KMS-11 (cell line): ENCODE measurements at regions not wholly inside any gene's neighbourhood (a gene's known extent, or its start where the extent isn't known, plus 50 kb on each side); places are given as distances from the start of the nearest gene placed in this dataset.

Experiments used
- H2AFZ ChIP-seq: fragments of 200-600 bp; sonication (generic); 2 replicates; pipeline ENCODE4 v1.6.1; 2016; ENCODE audit warnings: antibody characterized with exemption, mixed run types, low read depth
- H3K27ac ChIP-seq: fragments of 200-600 bp; sonication (generic); 2 replicates; pipeline ENCODE4 v1.6.1; 2016; ENCODE audit warnings: mild to moderate bottlenecking, mixed run types
- H3K27me3 ChIP-seq: fragments of 200-600 bp; sonication (generic); 2 replicates; pipeline ENCODE4 v1.6.1; 2017; ENCODE audit warnings: mild to moderate bottlenecking, low read depth, mixed run types, moderate library complexity; ENCODE audit not compliant: insufficient read depth
- H3K36me3 ChIP-seq: fragments of 200-600 bp; sonication (generic); 2 replicates; pipeline ENCODE4 v1.6.1; 2017; ENCODE audit warnings: mild to moderate bottlenecking, mixed run types; ENCODE audit not compliant: insufficient read depth
- H3K4me1 ChIP-seq: fragments of 200-600 bp; sonication (generic); 2 replicates; pipeline ENCODE4 v1.6.1; 2016; ENCODE audit warnings: mild to moderate bottlenecking, low read depth, mixed run types; ENCODE audit not compliant: poor library complexity, severe bottlenecking
- H3K4me2 ChIP-seq: fragments of 200-600 bp; sonication (generic); 2 replicates; pipeline ENCODE4 v1.7.0; 2016; ENCODE audit warnings: mild to moderate bottlenecking, mixed run types
- H3K4me3 ChIP-seq: fragments of 200-600 bp; sonication (generic); IDR thresholded peaks from 2 replicates; pipeline ENCODE4 v1.6.1; 2017; ENCODE audit warnings: low read depth, low read length, mixed read lengths; ENCODE audit not compliant: insufficient read depth
- H3K79me2 ChIP-seq: fragments of 200-600 bp; sonication (generic); 2 replicates; pipeline ENCODE4 v1.6.1; 2016; ENCODE audit warnings: low read depth, mixed run types; ENCODE audit not compliant: insufficient read depth
- H3K9ac ChIP-seq: fragments of 200-600 bp; sonication (generic); 2 replicates; pipeline ENCODE4 v1.6.1; 2016; ENCODE audit warnings: mild to moderate bottlenecking, mixed run types
- H4K20me1 ChIP-seq: fragments of 200-600 bp; sonication (generic); 2 replicates; pipeline ENCODE4 v1.6.1; 2016; ENCODE audit warnings: mild to moderate bottlenecking, mixed run types; ENCODE audit not compliant: insufficient read depth
- TF ChIP-seq, protein P1 (sequence below): fragments of 200-600 bp; sonication (generic); conservative IDR thresholded peaks from 2 replicates; pipeline ENCODE4 v1.6.1; 2017; ENCODE audit warnings: low read depth, mild to moderate bottlenecking, antibody characterized with exemption, low read length, moderate library complexity, mixed read lengths

DNA sequence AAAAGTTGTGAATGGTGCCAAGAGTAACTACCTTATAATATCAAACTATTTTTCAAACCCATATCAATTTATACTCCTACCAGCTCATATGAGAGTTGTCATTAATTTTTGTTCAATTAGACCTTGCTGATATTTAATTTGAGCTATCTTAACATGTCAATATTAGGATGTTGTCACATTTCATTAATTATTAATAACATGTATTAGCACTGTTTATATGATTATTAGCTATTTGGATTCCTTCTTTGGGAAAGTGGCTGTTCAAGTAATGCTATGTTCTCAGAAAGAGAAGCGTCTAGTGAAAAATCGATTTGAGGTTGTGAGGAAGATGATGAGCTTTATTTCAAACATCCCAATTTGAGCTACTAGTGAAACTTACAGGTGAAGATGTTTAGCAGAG lies 620.2 kb downstream of the KCNJ3 start:
- no peak overlapping the region for H3K9ac ChIP-seq
- TF ChIP-seq, protein P1, sequence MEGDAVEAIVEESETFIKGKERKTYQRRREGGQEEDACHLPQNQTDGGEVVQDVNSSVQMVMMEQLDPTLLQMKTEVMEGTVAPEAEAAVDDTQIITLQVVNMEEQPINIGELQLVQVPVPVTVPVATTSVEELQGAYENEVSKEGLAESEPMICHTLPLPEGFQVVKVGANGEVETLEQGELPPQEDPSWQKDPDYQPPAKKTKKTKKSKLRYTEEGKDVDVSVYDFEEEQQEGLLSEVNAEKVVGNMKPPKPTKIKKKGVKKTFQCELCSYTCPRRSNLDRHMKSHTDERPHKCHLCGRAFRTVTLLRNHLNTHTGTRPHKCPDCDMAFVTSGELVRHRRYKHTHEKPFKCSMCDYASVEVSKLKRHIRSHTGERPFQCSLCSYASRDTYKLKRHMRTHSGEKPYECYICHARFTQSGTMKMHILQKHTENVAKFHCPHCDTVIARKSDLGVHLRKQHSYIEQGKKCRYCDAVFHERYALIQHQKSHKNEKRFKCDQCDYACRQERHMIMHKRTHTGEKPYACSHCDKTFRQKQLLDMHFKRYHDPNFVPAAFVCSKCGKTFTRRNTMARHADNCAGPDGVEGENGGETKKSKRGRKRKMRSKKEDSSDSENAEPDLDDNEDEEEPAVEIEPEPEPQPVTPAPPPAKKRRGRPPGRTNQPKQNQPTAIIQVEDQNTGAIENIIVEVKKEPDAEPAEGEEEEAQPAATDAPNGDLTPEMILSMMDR = no peak
- H3K4me2 ChIP-seq = no peak overlapping the region
- no peaks in the 10 kb centered on the region for H3K4me1 ChIP-seq
- no peaks in the 10 kb centered on the region for H3K36me3 ChIP-seq
- H3K4me3 ChIP-seq = no peak overlapping the region
- no peak overlapping the region for H2AFZ ChIP-seq
- H3K27me3 ChIP-seq = no peaks in the 10 kb centered on the region
- no peaks in the 10 kb centered on the region for H4K20me1 ChIP-seq
- H3K27ac ChIP-seq = no peak overlapping the region
- H3K79me2 ChIP-seq = no peaks in the 10 kb centered on the region

DNA sequence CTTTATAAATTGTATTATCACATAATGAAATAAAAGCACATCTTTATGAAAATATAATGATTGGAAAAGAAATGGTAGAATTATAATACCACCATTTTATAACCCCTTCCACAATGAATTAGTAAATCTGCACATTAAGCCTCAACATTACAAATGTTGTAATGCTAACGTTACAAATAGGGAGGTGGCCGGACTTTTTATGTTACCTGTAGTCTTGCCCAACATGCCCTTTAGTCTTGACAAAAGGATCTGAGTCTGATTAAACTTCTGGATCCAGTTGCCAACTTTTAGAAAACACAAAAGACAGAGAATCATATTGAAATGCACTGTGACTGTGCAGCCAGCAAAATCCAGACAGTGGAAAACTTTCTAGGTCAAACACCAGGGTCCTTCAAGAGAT lies 617.3 kb downstream of the KCNJ3 start:
- Histone ChIP-seq H3K79me2 (no peaks in the 10 kb centered on the region), H3K36me3 (no peaks in the 10 kb centered on the region), H2AFZ (no peak overlapping the region), H3K27ac (no peak overlapping the region), H3K4me1 (no peaks in the 10 kb centered on the region), H3K4me2 (no peak overlapping the region), H3K27me3 (no peaks in the 10 kb centered on the region), H4K20me1 (no peaks in the 10 kb centered on the region), H3K9ac (no peak overlapping the region), H3K4me3 (no peak overlapping the region)
- TF ChIP-seq, protein P1 = no peak

DNA sequence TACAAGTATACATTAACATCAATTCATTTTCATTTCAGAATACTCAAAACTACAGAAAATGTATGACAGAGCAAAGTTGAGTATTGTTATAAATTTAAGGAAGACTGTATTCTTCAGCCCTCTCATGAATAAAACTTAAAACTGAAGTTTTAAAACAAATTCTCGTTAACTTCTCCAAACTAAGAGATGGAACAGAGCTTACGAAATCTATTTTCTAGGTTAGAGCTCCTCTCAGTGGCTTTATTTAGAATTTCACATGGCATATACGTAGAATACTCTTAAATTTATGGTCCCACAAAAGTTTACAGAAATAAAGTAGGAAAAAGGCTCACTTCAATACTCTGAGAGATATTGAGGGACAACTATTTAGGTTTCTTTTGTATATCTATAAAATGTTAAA lies 612.1 kb downstream of the KCNJ3 start:
- Histone ChIP-seq H3K9ac (no peak overlapping the region), H3K27ac (no peak overlapping the region), H3K4me3 (no peak overlapping the region), H3K27me3 (no peaks in the 10 kb centered on the region), H4K20me1 (no peaks in the 10 kb centered on the region), H3K4me2 (no peak overlapping the region), H3K79me2 (no peaks in the 10 kb centered on the region), H2AFZ (no peak overlapping the region), H3K4me1 (no peaks in the 10 kb centered on the region), H3K36me3 (no peaks in the 10 kb centered on the region)
- TF ChIP-seq, protein P1 = peak; percentile 89

DNA sequence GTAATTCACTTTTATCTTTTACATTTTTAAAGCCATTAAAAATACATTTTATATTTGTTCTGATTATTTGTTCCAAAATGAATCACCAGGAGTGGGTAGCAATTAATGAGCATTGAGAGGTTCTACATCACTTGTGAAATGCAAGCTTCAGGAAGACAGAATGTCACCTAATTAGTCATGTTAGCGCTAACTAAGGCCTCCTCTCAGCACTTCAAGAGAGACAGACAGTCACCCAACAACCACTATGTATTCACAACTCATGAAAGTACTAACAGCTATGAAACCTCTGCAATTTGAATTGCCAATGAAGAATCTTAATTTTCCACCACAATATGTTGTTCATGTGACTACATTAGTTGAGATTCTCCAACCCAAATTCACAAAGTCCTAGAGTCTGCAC lies 611.0 kb downstream of the KCNJ3 start:
- Histone ChIP-seq H3K9ac (no peak overlapping the region), H3K79me2 (no peaks in the 10 kb centered on the region), H3K4me1 (no peaks in the 10 kb centered on the region), H3K27ac (no peak overlapping the region), H3K4me3 (no peak overlapping the region), H3K36me3 (no peaks in the 10 kb centered on the region), H4K20me1 (no peaks in the 10 kb centered on the region), H3K4me2 (no peak overlapping the region), H2AFZ (0 out of 2 replicates have a peak overlapping the region, but pooled peaks have one; percentile 2), H3K27me3 (no peaks in the 10 kb centered on the region)
- TF ChIP-seq, protein P1 = no peak
